Activated CD4-positive, alpha-beta T cell treated with anti-CD3 and anti-CD28 coated beads, Interleukin-2, amount 10 ng/mL, durations not matched to agents 24 days and 14 days (primary cell): ENCODE measurements at regions not wholly inside any gene's neighbourhood (a gene's known extent, or its start where the extent isn't known, plus 50 kb on each side); places are given as distances from the start of the nearest gene placed in this dataset.
"Not testable (repeated sequence)": the region's sequence is repeated elsewhere in the genome, so short reads cannot be mapped to it uniquely, and the experiment has no call there.

ENCODE experiments used
- DNase-seq: peaks from one replicate; pipeline ENCODE4 v3.0.0; 2022
- H3K27ac Mint-ChIP-seq: one replicate; pipeline ENCODE4 v1.8.0; 2022; ENCODE audit warnings: mild to moderate bottlenecking, mixed read lengths
- H3K27me3 Mint-ChIP-seq: one replicate; pipeline ENCODE4 v1.8.0; 2022; ENCODE audit warnings: mixed read lengths
- H3K36me3 Mint-ChIP-seq: one replicate; pipeline ENCODE4 v1.8.0; 2022; ENCODE audit warnings: low read depth, mild to moderate bottlenecking, mixed read lengths
- H3K4me1 Mint-ChIP-seq: one replicate; pipeline ENCODE4 v1.8.0; 2021; ENCODE audit warnings: mixed read lengths
- H3K4me3 Mint-ChIP-seq: one replicate; pipeline ENCODE4 v1.8.0; 2022; ENCODE audit warnings: mild to moderate bottlenecking, moderate library complexity, mixed read lengths
- H3K9me3 Mint-ChIP-seq: one replicate; pipeline ENCODE4 v1.8.0; 2021; ENCODE audit warnings: mixed read lengths
- intact Hi-C: fragments of 100-400 bp; cut with micrococcal nuclease; formaldehyde crosslinking; loops from one replicate; pipeline ENCODE4 v1.15.1; 2023

DNA sequence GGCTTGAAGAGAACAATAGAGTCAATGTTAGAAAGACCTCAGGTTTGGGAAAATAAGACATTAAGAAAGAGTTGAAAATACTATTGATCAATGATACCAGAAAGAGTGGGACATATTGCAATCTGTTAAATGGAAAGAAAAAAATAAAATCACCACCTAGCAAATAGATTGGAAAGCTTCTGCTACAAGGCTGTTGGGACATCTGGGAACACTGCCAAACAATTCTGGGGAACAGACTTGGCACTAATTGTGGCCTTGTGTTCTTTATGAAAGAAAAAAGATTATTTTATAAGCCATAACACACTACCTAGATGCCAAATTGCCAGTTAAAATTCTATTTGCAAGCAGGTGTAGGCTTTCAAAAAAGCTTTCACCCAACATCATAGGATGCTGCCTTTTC lies 137.8 kb downstream of the TSEN15 start:
- Mint-ChIP-seq H3K4me3 (no peak overlapping the region), H3K27me3 (peaks cover 18% of the 10 kb centered on the region), H3K4me1 (no peaks in the 10 kb centered on the region), H3K27ac (no peak overlapping the region), H3K36me3 (no peaks in the 10 kb centered on the region), H3K9me3 (no peaks in the 10 kb centered on the region)
- DNase-seq: no peak
- intact Hi-C loops: no loop called here

DNA sequence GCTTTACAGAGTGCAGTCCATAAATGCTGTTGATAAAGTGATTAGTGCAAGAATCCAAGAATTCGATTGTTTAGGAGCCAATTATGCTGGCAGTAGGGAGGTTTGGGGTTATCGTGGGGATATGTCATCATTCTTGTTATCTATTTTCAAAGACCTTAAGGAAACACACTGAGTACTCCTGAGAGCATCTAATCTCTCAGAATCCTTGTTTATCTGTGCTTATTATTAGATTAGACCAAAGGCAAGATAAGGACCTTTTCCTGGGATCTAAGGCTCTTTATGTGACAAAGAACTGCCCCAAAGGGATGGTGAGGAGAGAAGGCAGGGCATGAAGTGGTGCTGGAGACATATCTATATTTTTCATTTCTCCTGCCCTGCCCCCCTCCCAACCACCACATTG lies 139.1 kb downstream of the TSEN15 start:
- no peaks in the 10 kb centered on the region for H3K9me3 Mint-ChIP-seq

GRCh38 chr1:184191181-184191621 lies 139.7 kb downstream of the TSEN15 start:
- H3K27ac Mint-ChIP-seq: no peak overlapping the region
- intact Hi-C loops: no loop called here

More for the DNA sequence above, 139.1 kb downstream of the TSEN15 start:
- Mint-ChIP-seq H3K27me3 (peaks cover 18% of the 10 kb centered on the region), H3K4me3 (no peak overlapping the region), H3K36me3 (no peaks in the 10 kb centered on the region), H3K4me1 (no peaks in the 10 kb centered on the region), H3K27ac (no peak overlapping the region)
- no peak for DNase-seq
- intact Hi-C loops: no loop called here

GRCh38 chr1:184192796-184193195 lies 141.3 kb downstream of the TSEN15 start:
- no peak overlapping the region for H3K4me3 Mint-ChIP-seq

More at GRCh38 chr1:184191181-184191621, 139.7 kb downstream of the TSEN15 start:
- Mint-ChIP-seq H3K9me3 (no peaks in the 10 kb centered on the region), H3K4me1 (no peaks in the 10 kb centered on the region), H3K4me3 (no peak overlapping the region), H3K36me3 (no peaks in the 10 kb centered on the region), H3K27me3 (peaks cover 19% of the 10 kb centered on the region)
- DNase-seq: no peak

GRCh38 chr1:184193451-184193850 lies 141.9 kb downstream of the TSEN15 start:
- Mint-ChIP-seq H3K36me3 (no peaks in the 10 kb centered on the region), H3K4me3 (no peak overlapping the region), H3K9me3 (no peaks in the 10 kb centered on the region), H3K4me1 (no peaks in the 10 kb centered on the region), H3K27ac (no peak overlapping the region), H3K27me3 (peaks cover 20% of the 10 kb centered on the region)
- intact Hi-C loops: no loop called here
- no peak for DNase-seq

More at GRCh38 chr1:184192796-184193195, 141.3 kb downstream of the TSEN15 start:
- intact Hi-C loops: no loop called here
- no peaks in the 10 kb centered on the region for H3K9me3 Mint-ChIP-seq
- H3K36me3 Mint-ChIP-seq: no peaks in the 10 kb centered on the region
- H3K27ac Mint-ChIP-seq: no peak overlapping the region
- H3K27me3 Mint-ChIP-seq: peaks cover 23% of the 10 kb centered on the region
- no peaks in the 10 kb centered on the region for H3K4me1 Mint-ChIP-seq
- no peak for DNase-seq

DNA sequence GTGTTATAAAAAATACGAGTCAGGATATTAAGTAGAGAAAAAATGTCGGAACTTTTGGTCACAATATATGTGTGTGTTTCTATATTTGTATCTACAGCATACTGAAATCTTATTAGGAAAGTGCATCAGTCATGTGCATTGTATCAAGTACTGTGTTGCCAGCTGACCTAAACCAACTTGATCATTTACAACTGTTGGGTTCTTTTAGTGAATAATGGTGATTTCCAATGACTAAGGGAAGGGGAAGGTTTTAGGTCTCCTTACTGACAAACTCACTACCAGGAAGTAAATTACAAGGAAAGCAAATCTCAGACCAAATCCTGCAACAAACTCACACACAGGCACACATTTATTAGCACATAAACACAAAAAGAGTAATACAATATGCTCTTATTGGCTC lies 142.7 kb downstream of the TSEN15 start:
- Mint-ChIP-seq H3K36me3 (no peaks in the 10 kb centered on the region), H3K27ac (no peak overlapping the region), H3K4me3 (no peak overlapping the region), H3K27me3 (peaks cover 17% of the 10 kb centered on the region), H3K9me3 (no peaks in the 10 kb centered on the region), H3K4me1 (no peaks in the 10 kb centered on the region)
- no peak for DNase-seq
- intact Hi-C loops: no loop called here

GRCh38 chr1:184195722-184196121 lies 144.2 kb downstream of the TSEN15 start:
- intact Hi-C loops, H3K36me3 Mint-ChIP-seq: not testable (repeated sequence)

DNA sequence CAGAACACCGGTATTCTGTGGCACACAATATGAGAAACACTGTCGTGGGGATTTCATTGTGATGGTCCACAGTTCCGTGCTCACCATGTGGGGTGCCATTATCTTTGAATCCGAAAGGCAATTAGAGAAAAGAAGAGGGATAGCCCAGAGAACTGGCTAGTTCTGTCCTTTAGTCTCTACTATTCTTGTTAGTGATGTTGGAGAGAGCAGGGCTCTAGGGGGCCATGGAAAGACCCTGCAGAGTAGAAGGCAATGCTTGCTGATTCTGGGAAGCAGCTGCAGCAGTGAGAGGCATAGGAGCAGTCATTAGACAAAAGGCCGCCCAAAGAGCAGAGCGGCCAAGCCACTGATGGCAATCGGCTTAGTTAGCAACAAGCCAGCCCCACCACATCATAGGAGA lies 146.3 kb downstream of the TSEN15 start:
- Mint-ChIP-seq H3K27me3 (peaks cover 18% of the 10 kb centered on the region), H3K4me1 (no peaks in the 10 kb centered on the region), H3K36me3 (no peaks in the 10 kb centered on the region), H3K27ac (no peak overlapping the region), H3K4me3 (no peak overlapping the region), H3K9me3 (no peaks in the 10 kb centered on the region)
- intact Hi-C loops: no loop called here
- DNase-seq: no peak

More at GRCh38 chr1:184195722-184196121, 144.2 kb downstream of the TSEN15 start:
- H3K4me1 Mint-ChIP-seq, H3K27ac Mint-ChIP-seq, H3K9me3 Mint-ChIP-seq, DNase-seq, H3K4me3 Mint-ChIP-seq: not testable (repeated sequence)
- H3K27me3 Mint-ChIP-seq: peaks cover 14% of the 10 kb centered on the region

- intact Hi-C loops: no loop called here
- no peak overlapping the region for H3K27ac Mint-ChIP-seq
- H3K36me3 Mint-ChIP-seq: no peaks in the 10 kb centered on the region
Measured at GRCh38 chr1:184199036-184199435, 147.5 kb downstream of the TSEN15 start.

GRCh38 chr1:184199438-184200085 lies 148.0 kb downstream of the TSEN15 start:
- no peak for DNase-seq
- no peak overlapping the region for H3K27ac Mint-ChIP-seq
- H3K4me1 Mint-ChIP-seq: no peaks in the 10 kb centered on the region
- no peaks in the 10 kb centered on the region for H3K36me3 Mint-ChIP-seq
- intact Hi-C loops: no loop called here
- H3K27me3 Mint-ChIP-seq: peaks cover 18% of the 10 kb centered on the region
- no peaks in the 10 kb centered on the region for H3K9me3 Mint-ChIP-seq
- no peak overlapping the region for H3K4me3 Mint-ChIP-seq

More at GRCh38 chr1:184199036-184199435, 147.5 kb downstream of the TSEN15 start:
- no peak for DNase-seq
- Mint-ChIP-seq H3K27me3 (peaks cover 18% of the 10 kb centered on the region), H3K4me3 (no peak overlapping the region), H3K4me1 (no peaks in the 10 kb centered on the region), H3K9me3 (no peaks in the 10 kb centered on the region)

DNA sequence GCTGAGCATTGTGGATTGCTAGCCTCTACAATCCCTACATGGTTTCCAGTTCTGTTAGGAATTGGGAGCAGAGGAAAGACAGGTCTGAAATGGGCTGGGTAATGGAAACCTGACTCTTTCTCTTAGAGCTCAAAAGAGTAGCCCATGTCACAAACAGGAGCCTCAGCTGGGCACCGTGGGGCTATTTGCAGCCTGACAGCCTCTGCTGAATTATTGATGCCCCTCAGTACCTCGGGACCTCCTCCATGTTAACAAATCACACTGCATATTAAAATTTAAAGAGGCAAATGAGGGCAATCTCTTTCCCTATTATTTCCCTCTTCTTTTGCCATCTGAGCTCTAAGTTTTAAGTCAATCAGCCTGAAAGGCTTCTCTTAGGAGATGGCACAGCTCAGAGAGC lies 157.1 kb downstream of the TSEN15 start:
- DNase-seq: no peak
- intact Hi-C loops: no loop called here
- no peaks in the 10 kb centered on the region for H3K9me3 Mint-ChIP-seq
- no peak overlapping the region for H3K27ac Mint-ChIP-seq
- H3K27me3 Mint-ChIP-seq: peaks cover 18% of the 10 kb centered on the region
- H3K4me3 Mint-ChIP-seq: no peak overlapping the region
- H3K36me3 Mint-ChIP-seq: no peaks in the 10 kb centered on the region
- no peaks in the 10 kb centered on the region for H3K4me1 Mint-ChIP-seq

GRCh38 chr1:184210031-184210430 lies 158.5 kb downstream of the TSEN15 start:
- no peaks in the 10 kb centered on the region for H3K36me3 Mint-ChIP-seq
- H3K27ac Mint-ChIP-seq: no peak overlapping the region
- no peaks in the 10 kb centered on the region for H3K4me1 Mint-ChIP-seq
- H3K4me3 Mint-ChIP-seq: no peak overlapping the region
- no peak for DNase-seq
- intact Hi-C loops: no loop called here
- peaks cover 16% of the 10 kb centered on the region for H3K27me3 Mint-ChIP-seq
- H3K9me3 Mint-ChIP-seq: no peaks in the 10 kb centered on the region

- no peaks in the 10 kb centered on the region for H3K36me3 Mint-ChIP-seq
- peaks cover 12% of the 10 kb centered on the region for H3K27me3 Mint-ChIP-seq
- no peaks in the 10 kb centered on the region for H3K9me3 Mint-ChIP-seq
- intact Hi-C loops: no loop called here
- no peak for DNase-seq
- no peak overlapping the region for H3K27ac Mint-ChIP-seq
- H3K4me1 Mint-ChIP-seq: no peaks in the 10 kb centered on the region
- H3K4me3 Mint-ChIP-seq: no peak overlapping the region
Measured at GRCh38 chr1:184210862-184211261, 159.3 kb downstream of the TSEN15 start.

GRCh38 chr1:184212649-184213314 lies 161.3 kb downstream of the TSEN15 start:
- Mint-ChIP-seq H3K36me3 (no peaks in the 10 kb centered on the region), H3K27ac (no peak overlapping the region), H3K9me3 (no peaks in the 10 kb centered on the region), H3K4me1 (no peaks in the 10 kb centered on the region), H3K4me3 (no peak overlapping the region), H3K27me3 (peaks cover 15% of the 10 kb centered on the region)
- no peak for DNase-seq
- intact Hi-C loops: no loop called here
